ENCODE measurements at regions not wholly inside any gene's neighbourhood (a gene's known extent, or its start where the extent isn't known, plus 50 kb on each side); places are given as distances from the start of the nearest gene placed in this dataset.

GRCh38 chr6:26258212-26258977 lies 106.6 kb upstream of the BTN3A2 start:
- no peak overlapping the region for H3K4me3 ChIP-seq (ENCODE audit: low read depth, low read length)
- DNase-seq (ENCODE audit: low read depth, low spot score): no peak
- in situ Hi-C loops (cut with HindIII; ENCODE audit: low sequenced_read_pairs): no loop called here
- TF ChIP-seq CTCF (IDR thresholded peaks at IDR 0.05; ENCODE audit: low read depth, low read length): peak; percentile 31

GRCh38 chr6:26260110-26260637 lies 104.8 kb upstream of the BTN3A2 start:
- TF ChIP-seq CTCF (IDR thresholded peaks at IDR 0.05; ENCODE audit: low read depth, low read length): no peak
- DNase-seq (ENCODE audit: low read depth, low spot score): no peak
- in situ Hi-C loops (cut with HindIII; ENCODE audit: low sequenced_read_pairs): no loop called here
- H3K4me3 ChIP-seq (ENCODE audit: low read depth, low read length): no peak overlapping the region

- DNase-seq (ENCODE audit: low read depth, low spot score): no peak
- TF ChIP-seq CTCF (IDR thresholded peaks at IDR 0.05; ENCODE audit: low read depth, low read length): no peak
- no peak overlapping the region for H3K4me3 ChIP-seq (ENCODE audit: low read depth, low read length)
- in situ Hi-C loops (cut with HindIII; ENCODE audit: low sequenced_read_pairs): no loop called here
Observed at GRCh38 chr6:26260725-26261490, 104.1 kb upstream of the BTN3A2 start.

GRCh38 chr6:26264547-26264946 lies 100.5 kb upstream of the BTN3A2 start:
- no peak overlapping the region for H3K4me3 ChIP-seq (ENCODE audit: low read depth, low read length)
- TF ChIP-seq CTCF (IDR thresholded peaks at IDR 0.05; ENCODE audit: low read depth, low read length): no peak
- no peak for DNase-seq (ENCODE audit: low read depth, low spot score)
- in situ Hi-C loops (cut with HindIII; ENCODE audit: low sequenced_read_pairs): no loop called here

GRCh38 chr6:26267083-26267589 lies 97.9 kb upstream of the BTN3A2 start:
- H3K4me3 ChIP-seq (ENCODE audit: low read depth, low read length): no peak overlapping the region
- in situ Hi-C loops (cut with HindIII; ENCODE audit: low sequenced_read_pairs): no loop called here
- TF ChIP-seq CTCF (IDR thresholded peaks at IDR 0.05; ENCODE audit: low read depth, low read length): no peak
- DNase-seq (ENCODE audit: low read depth, low spot score): no peak

GRCh38 chr6:26268659-26269402 lies 96.2 kb upstream of the BTN3A2 start:
- in situ Hi-C loops (cut with HindIII; ENCODE audit: low sequenced_read_pairs): no loop called here
- peak; percentile 51 for DNase-seq (ENCODE audit: low read depth, low spot score)
- H3K4me3 ChIP-seq (ENCODE audit: low read depth, low read length): no peak overlapping the region
- TF ChIP-seq CTCF (IDR thresholded peaks at IDR 0.05; ENCODE audit: low read depth, low read length): no peak

All from astrocyte of the spinal cord (primary cell).